Right lobe of liver (tissue), 4 donors: ENCODE measurements at regions not wholly inside any gene's neighbourhood (a gene's known extent, or its start where the extent isn't known, plus 50 kb on each side); places are given as distances from the start of the nearest gene placed in this dataset.

Experiments
- POLR2A ChIP-seq: fragments of 450-650 bp; IDR thresholded peaks from one replicate; pipeline ENCODE4 v1.6.1; 2017; ENCODE audit warnings: antibody characterized with exemption, mild to moderate bottlenecking
- TF ChIP-seq, protein P1 (sequence below), 4 donors: fragments of 200-600 bp in 3 of 4; fragments of 450-650 bp in 1 of 4; IDR thresholded peaks; one replicate each; pipeline versions ENCODE4 v1.5.1 to v1.8.0; 2016 to 2022; ENCODE audit warnings: antibody characterized with exemption in 4 of 4, mild to moderate bottlenecking in 2 of 4
- donor health status: DM: no; HTN: no; CAD: no.
- donor health status: DM: no; HTN: no; CAD: no.
- donor health status: DM: no; HTN: yes; CAD: no.

DNA sequence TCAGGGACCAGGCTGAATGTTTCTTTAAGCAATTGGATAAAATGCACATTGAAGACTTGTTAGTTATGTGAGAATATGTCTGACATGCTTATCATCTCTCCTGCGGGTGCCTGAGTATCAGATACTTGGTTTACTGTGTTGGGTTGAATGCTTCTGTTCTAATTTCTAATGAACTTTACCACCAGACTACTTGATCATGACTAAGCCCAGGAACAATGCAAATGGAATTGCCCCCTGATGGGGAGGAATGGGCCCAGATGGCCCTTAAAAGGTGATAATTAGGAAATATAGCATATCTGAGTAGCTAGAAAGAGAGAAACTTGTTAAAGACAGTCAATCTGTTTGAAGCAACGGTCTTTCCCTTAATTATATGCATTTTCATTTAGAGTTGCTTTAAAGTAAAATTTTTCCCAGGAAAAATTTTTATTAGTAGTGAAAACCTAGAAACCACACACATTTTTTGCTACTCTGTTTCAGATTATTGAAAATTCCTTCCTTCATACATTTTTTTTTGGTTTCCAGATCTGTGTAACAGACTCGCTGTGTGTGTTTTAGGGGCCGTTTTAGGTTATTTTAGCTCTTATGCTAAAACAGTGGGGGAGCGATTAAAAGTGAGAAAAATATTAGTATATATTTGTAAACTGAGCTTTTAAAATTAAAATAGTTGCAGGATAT, 186.6 kb downstream of the TM9SF2 start:
- TF ChIP-seq, protein P1, sequence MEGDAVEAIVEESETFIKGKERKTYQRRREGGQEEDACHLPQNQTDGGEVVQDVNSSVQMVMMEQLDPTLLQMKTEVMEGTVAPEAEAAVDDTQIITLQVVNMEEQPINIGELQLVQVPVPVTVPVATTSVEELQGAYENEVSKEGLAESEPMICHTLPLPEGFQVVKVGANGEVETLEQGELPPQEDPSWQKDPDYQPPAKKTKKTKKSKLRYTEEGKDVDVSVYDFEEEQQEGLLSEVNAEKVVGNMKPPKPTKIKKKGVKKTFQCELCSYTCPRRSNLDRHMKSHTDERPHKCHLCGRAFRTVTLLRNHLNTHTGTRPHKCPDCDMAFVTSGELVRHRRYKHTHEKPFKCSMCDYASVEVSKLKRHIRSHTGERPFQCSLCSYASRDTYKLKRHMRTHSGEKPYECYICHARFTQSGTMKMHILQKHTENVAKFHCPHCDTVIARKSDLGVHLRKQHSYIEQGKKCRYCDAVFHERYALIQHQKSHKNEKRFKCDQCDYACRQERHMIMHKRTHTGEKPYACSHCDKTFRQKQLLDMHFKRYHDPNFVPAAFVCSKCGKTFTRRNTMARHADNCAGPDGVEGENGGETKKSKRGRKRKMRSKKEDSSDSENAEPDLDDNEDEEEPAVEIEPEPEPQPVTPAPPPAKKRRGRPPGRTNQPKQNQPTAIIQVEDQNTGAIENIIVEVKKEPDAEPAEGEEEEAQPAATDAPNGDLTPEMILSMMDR (IDR thresholded peaks at IDR 0.05): no peak
- no peak for TF ChIP-seq POLR2A
